ENCODE measurements at regions not wholly inside any gene's neighbourhood (a gene's known extent, or its start where the extent isn't known, plus 50 kb on each side); places are given as distances from the start of the nearest gene placed in this dataset.

DNA sequence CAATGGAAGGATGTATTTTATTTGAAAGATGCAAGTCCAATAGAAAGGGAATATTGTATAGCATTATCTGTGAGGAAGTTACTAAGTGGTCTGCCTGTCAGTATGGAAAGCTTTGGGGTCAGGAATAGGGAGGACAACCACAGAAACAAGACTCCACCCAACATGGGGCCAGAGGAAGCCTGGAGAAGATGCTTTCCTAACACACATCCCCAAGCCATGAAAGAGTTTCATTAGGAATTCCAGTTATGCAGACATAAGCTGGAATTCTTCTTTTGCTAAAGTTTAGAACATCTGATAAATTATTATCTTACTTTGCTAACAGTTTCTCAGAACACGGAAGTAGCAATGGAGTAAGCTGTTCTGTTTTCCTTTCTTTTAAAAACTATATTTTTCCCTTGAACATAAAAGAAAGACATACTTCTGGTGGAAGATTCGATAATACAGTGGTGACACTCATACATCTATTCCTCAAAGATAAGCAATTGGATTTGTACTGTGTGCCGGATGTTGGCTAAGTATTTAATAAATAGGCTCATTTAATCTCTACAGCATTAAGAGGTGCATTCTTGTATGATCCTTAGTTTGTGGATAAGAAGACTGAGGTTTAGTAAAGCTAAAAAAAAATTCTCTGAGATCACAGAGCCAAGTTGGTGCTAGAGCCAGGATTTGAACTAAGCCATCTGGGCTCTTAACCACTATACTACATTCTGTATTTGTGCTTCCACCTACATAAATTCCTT lies 51.0 kb upstream of the GAS7 start:
- TF ChIP-seq CTCF (IDR thresholded peaks at IDR 0.05): no peak
- TF ChIP-seq POLR2A (IDR thresholded peaks at IDR 0.05): no peak

Measured in heart left ventricle (tissue), 13 donors.